ES-I3 (cell line): ENCODE measurements at regions not wholly inside any gene's neighbourhood (a gene's known extent, or its start where the extent isn't known, plus 50 kb on each side); places are given as distances from the start of the nearest gene placed in this dataset.

Experiments used
- H3K36me3 ChIP-seq: 2 replicates; pipeline ENCODE4 v1.6.1; 2013; ENCODE audit warnings: mild to moderate bottlenecking, low read length, control low read depth, moderate library complexity; ENCODE audit not compliant: insufficient read depth
- H3K4me1 ChIP-seq: 2 replicates; pipeline ENCODE4 v1.6.1; 2013; ENCODE audit warnings: mild to moderate bottlenecking, control low read depth, low read length; ENCODE audit not compliant: insufficient read depth
- H3K9ac ChIP-seq: 2 replicates; pipeline ENCODE4 v1.6.1; 2013; ENCODE audit warnings: low read depth, mild to moderate bottlenecking, low read length, moderate library complexity
- H3K9me3 ChIP-seq: 2 replicates; pipeline ENCODE4 v1.6.1; 2013; ENCODE audit warnings: mild to moderate bottlenecking, low read length, moderate library complexity; ENCODE audit not compliant: control insufficient read depth, insufficient read depth

DNA sequence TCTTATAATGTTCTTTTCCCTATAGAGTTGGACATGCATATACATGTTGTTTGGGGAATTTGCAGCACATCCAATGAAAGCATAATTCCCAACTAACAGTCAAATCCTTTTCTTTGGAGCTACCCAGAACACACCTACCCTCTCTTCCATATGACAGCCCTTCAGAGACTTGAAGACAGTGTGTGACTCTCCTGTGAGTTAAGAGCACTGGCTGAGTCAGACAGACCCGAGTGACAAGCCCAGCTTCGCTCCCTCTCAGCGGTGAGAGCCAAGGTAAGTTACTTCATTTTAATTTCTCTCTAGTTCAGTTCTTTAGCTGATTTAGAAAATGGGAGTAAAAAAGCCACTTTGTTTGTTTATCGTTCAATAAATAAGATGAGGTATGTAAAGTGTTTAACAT, 86.3 kb downstream of the RTL9 start:
- Histone ChIP-seq H3K9me3 (no peaks in the 10 kb centered on the region), H3K9ac (no peak overlapping the region), H3K4me1 (peaks cover 25% of the 10 kb centered on the region), H3K36me3 (no peaks in the 10 kb centered on the region)

DNA sequence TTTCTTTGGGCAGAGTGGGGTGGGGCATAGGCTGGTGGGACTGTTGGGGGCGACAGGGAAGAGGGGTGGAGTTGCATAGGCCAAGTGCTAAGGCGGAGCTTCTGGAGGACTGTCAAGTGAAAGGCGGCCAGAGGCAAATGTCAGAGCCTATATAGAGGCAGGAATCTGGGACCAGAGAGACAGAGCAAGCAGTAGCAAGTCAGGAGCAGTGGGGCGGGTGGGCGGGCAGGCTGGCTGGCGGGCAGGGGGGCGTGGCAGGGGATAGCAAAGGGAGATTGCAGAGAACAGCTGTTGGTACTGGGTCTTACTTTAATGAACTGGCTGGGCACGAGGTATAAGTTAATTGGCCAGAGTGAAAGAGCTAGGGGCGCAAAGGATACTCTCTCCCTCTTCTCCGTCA, 89.8 kb downstream of the RTL9 start:
- no peaks in the 10 kb centered on the region for H3K9me3 ChIP-seq
- H3K9ac ChIP-seq = no peak overlapping the region
- no peaks in the 10 kb centered on the region for H3K36me3 ChIP-seq
- H3K4me1 ChIP-seq = peaks cover 20% of the 10 kb centered on the region

DNA sequence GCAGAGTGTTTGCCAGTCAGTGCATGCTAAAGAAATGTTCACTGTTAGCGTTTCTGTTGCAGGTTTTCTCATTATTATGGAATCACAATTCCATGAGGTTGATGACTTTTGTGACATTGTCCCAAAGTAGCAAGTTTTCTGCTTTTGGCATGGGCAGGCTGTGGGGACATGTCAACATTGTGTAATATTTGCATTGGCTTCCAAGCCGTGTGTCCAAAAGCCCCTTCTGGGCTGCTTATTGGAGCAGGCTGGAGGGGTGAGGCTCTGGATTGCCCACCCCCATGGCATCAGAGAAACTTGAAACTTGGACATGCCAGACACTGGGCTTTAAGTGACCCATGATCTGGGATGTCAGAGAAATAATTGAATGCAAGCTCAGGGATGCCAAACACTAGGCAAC, 90.7 kb downstream of the RTL9 start:
- no peak overlapping the region for H3K9ac ChIP-seq
- H3K9me3 ChIP-seq = no peaks in the 10 kb centered on the region
- H3K4me1 ChIP-seq = peaks cover 20% of the 10 kb centered on the region
- H3K36me3 ChIP-seq = no peaks in the 10 kb centered on the region

DNA sequence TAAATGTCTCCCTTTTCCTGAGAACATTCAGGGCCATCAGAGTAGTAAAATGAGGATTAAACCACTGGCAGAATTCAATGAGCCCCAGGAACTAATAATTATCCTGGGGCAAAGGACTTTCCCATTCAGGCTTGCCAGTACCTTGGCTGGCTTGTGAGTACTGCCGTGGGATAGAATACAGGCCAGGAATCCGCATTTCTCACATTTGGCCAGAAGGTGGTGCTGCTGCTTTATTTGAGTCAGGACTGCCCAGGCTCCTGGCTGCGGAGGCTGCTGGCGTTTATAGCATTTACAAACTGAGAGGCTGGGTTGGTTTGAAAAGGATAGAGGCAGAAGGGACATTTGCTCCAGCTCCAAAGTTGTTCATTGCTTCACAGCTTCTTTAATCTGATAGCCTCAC, 91.4 kb downstream of the RTL9 start:
- Histone ChIP-seq H3K4me1 (peaks cover 17% of the 10 kb centered on the region), H3K36me3 (no peaks in the 10 kb centered on the region), H3K9me3 (no peaks in the 10 kb centered on the region), H3K9ac (no peak overlapping the region)

DNA sequence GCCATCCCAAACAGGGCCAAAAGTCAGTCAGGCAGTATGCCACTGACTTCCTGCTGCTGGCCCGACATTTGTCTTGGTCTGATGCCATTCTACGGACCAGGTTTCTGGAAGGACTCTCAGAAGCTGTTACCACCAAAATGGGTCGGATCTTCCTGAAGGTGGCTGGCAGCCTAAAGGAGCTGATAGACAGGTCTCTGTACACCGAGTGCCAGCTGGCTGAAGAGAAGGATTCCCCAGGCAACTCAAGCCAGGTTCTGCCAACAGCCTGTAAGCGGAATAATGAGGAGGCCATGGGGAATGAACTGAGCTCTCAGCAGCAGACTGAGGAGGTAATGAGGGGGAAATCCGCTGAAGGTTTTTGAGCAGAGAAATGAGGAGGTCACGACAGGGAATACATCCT, 95.7 kb downstream of the RTL9 start:
- Histone ChIP-seq H3K9me3 (no peaks in the 10 kb centered on the region), H3K9ac (no peak overlapping the region), H3K4me1 (no peaks in the 10 kb centered on the region), H3K36me3 (no peaks in the 10 kb centered on the region)

DNA sequence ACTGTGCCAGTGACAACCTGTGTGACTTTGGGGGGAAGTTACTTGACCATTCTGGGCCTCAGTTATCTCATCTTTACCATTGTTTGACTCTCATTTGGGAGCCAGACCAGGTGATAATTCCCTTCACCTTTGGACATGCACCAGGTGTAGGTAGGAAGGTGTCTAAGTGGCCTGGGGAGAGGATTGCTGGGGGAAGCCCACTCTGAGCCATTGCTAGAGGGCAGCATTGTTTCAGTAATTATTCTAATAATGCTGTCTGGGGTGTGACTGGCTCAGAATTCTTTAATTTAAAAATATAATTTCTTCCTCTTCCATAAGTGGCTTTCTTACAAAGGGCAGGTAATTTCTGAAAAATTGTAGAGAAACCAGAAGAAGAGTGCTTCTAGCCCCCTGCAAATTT, 104.3 kb downstream of the RTL9 start:
- Histone ChIP-seq H3K4me1 (no peaks in the 10 kb centered on the region), H3K36me3 (no peaks in the 10 kb centered on the region), H3K9ac (no peak overlapping the region), H3K9me3 (no peaks in the 10 kb centered on the region)

DNA sequence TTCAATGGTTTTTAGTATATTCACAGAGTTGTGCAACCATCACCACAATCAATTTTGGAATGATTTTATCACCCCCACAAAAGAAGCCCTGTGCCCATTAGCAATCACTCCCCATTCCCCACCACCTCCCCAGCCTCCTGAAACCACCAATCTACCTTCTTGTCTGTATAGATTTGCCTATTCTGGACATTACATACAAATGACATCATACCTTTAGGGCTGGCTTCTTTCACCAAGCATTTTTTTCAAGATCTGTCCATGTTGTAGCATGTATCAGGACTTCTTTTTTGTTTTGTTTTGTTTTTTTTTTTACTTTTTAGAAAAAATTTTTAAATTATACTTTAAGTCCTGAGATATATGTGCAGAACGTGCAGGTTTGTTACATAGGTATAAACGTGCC, 108.1 kb downstream of the RTL9 start:
- no peaks in the 10 kb centered on the region for H3K4me1 ChIP-seq

DNA sequence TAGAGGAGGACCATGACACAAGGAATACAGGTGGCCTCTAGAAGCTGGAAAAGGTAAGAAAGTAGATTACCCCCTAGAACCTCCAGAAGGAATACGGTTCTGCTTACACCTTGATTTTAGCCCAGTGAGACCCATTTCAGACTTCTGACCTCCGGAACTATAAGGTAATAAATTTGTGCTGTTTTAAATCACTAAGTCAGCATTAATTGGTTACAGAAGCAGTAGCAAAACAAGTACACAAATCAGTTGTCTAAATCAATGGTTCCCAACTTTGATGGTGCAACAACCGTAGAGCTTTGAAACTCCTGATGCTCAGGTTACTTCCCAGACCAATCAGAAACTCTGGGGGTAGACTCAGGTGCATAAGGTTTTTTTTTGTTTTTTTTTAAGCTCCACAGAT, 113.6 kb downstream of the RTL9 start:
- H3K4me1 ChIP-seq = no peaks in the 10 kb centered on the region
- H3K9me3 ChIP-seq = no peaks in the 10 kb centered on the region
- H3K9ac ChIP-seq = no peak overlapping the region
- H3K36me3 ChIP-seq = no peaks in the 10 kb centered on the region

More for the DNA sequence above, 108.1 kb downstream of the RTL9 start:
- Histone ChIP-seq H3K9me3 (no peaks in the 10 kb centered on the region), H3K36me3 (no peaks in the 10 kb centered on the region), H3K9ac (no peak overlapping the region)

DNA sequence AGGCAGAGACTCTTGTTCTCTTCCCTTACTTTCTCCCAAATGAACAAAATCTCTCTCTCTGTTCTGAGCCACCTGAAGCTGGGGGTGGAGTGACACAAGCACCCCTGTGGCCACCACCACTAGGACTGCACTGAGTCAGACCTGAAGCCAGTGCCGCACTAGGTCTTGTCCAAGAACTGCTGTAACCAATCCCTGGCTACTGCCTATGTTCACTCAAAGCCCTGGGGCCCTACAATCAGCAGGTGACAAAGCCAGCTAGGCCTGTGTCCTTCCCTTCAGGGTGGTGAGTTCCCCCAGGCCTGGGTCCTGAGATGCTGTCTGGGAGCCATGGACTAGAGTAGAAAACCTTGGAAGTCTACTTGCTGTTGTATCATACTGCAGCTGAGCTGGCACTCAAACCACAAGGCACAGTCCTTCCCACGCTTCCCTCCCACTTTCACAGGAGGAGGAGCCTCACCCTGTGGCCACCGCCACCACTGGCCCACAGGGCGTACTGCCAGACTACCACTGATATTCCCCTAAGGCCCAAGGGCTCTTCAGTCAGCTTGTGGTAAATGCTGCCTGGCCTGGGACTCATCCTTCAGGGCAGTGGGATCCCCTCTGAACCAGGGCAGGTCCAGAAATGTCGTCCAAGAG, 119.1 kb downstream of the RTL9 start:
- no peaks in the 10 kb centered on the region for H3K36me3 ChIP-seq
- no peaks in the 10 kb centered on the region for H3K9me3 ChIP-seq
- H3K9ac ChIP-seq = no peak overlapping the region
- no peaks in the 10 kb centered on the region for H3K4me1 ChIP-seq

DNA sequence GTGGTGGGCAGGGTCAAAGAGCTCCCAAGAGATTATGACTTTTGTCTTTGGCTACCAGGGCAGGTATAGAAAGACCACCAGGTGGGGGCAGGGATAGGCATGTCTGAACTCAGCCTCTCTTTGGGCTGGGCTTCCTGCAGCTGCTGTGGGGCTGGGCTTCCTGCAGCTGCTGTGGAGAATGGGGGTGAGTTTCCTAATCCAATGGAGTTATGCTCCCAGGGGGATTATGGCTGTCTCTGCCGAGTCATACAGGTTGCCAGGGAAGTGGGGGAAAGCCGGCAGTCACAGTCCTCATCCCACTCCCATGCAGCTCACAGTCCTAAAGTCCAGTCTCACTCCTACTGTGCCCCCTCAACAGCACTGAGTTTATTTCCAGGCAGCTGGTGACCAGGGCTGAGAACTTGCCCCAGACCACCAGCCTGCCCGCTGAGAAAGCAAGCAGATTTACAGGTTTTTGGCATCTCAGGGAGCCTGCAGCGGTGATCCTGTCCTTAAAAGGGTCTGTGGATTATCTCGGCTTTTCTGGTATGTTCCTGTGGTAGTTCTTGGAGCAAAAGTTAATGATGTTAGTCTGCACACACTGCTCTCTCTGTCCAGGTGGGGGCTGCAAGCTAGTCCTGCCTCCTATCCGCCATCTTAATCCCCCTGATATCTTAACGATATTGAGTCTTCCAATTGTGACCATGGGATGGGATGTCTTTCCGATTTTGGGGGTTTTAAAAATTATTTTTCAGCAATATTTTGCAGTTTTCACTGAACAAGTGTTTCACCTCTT, 133.4 kb downstream of the RTL9 start:
- Histone ChIP-seq H3K9ac (no peak overlapping the region), H3K4me1 (no peaks in the 10 kb centered on the region), H3K36me3 (no peaks in the 10 kb centered on the region), H3K9me3 (no peaks in the 10 kb centered on the region; the same call in 1 of the 2 replicates)

DNA sequence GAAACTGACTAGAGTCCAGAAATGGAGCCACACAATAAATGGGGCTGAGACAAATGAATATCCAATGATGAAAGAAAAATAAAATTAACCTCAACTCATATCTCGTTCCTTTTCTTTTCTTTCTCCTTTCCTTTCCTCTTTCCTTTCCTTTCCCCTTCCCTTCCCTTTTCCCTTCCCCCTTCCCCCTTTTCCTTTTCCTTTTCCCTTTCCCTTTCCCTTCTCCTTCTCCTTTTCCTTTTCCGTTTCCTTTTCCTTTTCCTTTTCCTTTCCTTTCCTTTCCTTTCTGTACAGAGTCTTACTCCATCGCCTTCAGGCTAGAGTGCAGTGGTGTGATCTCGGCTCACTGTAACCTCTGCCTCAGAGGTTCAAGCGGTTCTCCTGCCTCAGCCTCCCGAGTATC, 146.3 kb downstream of the RTL9 start:
- H3K9me3 ChIP-seq = no peaks in the 10 kb centered on the region

DNA sequence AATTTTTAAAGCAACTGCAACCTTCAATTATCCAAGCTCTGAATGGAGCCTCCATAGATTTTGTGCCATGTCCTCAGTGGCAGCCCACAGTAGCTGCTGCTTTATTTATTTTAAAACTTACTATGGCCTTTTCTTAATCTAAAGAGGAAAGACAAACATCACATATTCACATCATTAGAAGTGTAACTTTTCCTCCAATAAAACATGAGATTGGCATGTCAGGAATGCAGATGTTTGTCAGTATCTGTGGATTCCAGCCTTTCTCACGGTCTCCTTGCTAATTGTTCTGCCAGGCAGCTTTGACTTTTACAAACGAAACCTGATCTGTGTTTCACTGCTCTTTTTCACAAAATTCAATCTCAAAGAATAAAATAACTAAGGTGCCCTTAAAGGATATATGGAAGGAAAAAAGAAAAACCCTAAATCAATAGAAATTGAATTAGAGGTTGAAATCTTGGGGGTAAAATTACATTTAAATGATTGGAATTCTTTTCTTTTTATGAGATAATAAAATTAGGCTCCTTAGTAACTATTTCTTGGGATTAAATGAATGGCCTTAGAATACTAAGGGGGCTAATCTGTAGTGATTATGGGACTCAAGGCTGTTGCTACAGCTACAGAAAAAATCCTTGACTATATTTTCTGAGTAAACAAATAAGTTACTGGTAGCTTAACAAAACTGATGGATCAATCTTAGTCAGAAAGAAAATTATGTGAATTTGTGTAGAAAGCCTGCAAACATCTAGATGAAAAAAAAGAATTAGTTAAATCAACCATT, 151.3 kb downstream of the RTL9 start:
- no peaks in the 10 kb centered on the region; the same call in 1 of the 2 replicates for H3K9me3 ChIP-seq
- H3K36me3 ChIP-seq = no peaks in the 10 kb centered on the region
- H3K9ac ChIP-seq = no peak overlapping the region
- H3K4me1 ChIP-seq = peaks cover 23% of the 10 kb centered on the region

More for the DNA sequence above, 146.3 kb downstream of the RTL9 start:
- Histone ChIP-seq H3K9ac (no peak overlapping the region), H3K4me1 (peaks cover 10% of the 10 kb centered on the region), H3K36me3 (no peaks in the 10 kb centered on the region)

DNA sequence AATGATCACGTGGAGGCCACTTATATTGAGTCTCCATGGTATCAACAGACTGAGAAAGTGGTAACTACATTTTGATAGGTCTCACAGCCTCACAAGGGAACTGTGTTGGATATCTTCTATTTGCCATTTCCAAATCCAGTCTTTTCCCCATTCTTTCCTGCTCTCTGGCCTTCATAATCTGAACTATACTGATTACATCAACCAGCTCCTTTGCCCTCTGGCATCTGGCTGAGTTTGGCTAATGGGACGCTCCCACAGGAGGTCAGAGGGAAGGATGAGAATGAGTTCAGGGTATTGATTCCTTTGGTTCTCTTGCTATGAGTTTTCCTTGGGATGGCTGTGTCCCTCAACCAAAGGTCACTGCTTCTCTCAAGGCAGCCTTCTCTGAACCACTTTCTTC, 152.6 kb downstream of the RTL9 start:
- Histone ChIP-seq H3K9me3 (no peaks in the 10 kb centered on the region; the same call in 1 of the 2 replicates), H3K36me3 (no peaks in the 10 kb centered on the region), H3K4me1 (peaks cover 23% of the 10 kb centered on the region), H3K9ac (no peak overlapping the region)

DNA sequence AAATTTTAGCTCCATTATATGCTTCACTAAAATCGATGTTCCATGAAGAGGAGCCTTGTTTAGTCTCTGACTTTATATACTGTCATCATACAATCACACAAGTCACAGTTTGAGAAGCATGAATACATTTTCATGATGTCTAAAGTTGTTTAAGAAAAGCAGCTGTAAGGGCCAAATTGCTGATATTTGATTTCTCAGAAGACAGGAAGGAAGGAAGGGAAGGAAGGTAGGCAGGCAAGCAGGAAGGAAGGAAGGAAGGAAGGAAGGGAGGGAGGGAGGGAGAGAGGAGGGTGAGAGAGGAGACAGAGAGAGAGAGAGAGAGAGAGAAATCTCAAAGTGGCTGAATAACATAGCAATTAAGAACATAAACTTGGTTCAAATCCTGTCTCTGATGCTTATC, 153.7 kb downstream of the RTL9 start:
- Histone ChIP-seq H3K36me3 (no peaks in the 10 kb centered on the region), H3K9me3 (no peaks in the 10 kb centered on the region; the same call in 1 of the 2 replicates), H3K4me1 (peaks cover 23% of the 10 kb centered on the region), H3K9ac (no peak overlapping the region)
